HT1080 (cell line): ENCODE measurements at regions not wholly inside any gene's neighbourhood (a gene's known extent, or its start where the extent isn't known, plus 50 kb on each side); places are given as distances from the start of the nearest gene placed in this dataset.
"Not testable (repeated sequence)": the region's sequence is repeated elsewhere in the genome, so short reads cannot be mapped to it uniquely, and the experiment has no call there.

Experiments used
- DNase-seq: peaks from one replicate; pipeline ENCODE4 v3.0.0-alpha.2; 2015; ENCODE audit warnings: low read depth

DNA sequence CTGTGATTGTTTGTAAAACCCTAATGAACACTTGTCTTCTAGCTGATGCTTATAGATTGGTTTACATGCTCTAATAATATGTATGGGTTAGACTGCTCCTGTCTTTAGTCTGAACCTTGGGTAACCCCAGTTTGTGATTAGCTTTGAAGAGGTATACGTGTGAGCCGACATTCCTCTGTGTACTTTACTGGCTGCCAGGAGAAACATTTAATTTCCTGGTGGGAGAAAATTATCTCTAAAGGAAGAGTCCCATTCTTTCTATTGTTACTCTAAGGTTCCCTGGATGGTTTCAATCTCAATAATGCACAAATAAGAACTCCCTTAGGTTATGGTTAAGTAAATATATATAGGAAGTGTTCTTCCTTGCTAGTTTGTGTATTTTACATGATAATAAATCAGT is 143.6 kb upstream of the ZSWIM2 start:
- DNase-seq = no peak

DNA sequence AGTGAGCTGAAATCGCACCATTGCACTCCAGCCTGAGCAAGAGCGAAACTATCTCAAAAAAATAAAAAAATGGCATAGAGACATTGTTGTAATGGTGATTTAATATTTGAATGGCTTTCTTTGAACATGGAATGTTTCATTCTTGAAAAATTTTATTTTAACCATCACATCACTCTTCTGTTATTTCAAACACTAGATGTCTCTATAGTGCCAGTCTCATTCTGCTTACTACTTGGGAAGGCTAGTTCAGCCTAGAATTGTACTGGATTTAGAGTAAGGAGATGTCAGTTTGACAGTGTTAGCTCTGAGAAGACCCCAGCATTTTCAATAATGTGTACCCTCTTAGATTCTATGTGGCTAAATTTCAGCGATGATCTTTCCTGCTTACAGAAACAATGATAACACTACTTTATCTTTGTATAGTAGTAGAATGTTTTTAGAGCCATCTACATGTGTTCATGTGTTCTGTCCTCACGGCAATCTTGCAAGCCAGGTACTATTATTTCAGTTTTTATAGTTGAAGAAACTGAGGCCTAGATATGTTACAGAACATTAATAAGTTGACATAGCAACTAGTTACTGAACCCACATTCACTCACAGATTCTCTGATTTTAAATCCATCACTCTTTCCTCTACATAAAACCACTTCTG is 142.9 kb upstream of the ZSWIM2 start:
- no peak for DNase-seq

DNA sequence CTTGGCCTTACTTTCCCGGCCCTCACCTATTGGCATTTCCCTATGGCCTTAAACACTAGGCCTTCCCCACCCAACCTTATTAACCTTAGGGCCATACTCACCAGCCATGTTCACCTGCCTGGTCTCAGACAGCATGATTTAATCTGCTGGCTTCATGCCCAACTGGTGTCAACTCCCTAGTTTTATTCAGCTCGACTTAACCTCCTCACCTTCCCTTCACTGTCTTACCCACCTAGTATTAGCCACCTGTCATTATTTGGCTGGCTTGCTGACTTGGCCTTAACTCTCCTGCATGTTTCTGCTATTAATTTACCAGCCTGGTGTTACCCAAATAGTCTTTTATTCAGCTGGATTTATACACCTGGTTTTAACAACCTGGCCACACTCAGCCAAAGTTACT is 136.0 kb upstream of the ZSWIM2 start:
- DNase-seq = no peak

DNA sequence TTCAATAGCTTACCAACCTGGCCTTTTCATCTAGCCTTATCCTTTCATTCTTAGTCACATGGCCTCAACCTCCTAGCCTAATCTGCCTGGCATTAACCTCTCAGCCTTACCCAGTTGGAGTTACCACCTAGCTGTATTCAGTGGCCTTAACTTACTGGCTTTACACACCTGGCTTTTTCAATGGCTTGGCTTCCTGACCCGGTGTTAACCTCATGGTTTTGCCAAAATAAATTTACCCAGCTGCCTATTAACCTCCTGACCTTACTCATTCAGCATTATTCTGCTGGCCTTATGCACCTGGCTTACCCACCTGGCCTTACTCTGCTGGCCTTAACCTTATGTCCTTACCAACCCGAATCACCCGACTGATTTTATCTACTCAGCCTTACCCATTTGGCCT is 135.5 kb upstream of the ZSWIM2 start:
- DNase-seq = no peak

GRCh38 chr2:186980787-186981550 is 132.0 kb upstream of the ZSWIM2 start:
- no peak for DNase-seq

DNA sequence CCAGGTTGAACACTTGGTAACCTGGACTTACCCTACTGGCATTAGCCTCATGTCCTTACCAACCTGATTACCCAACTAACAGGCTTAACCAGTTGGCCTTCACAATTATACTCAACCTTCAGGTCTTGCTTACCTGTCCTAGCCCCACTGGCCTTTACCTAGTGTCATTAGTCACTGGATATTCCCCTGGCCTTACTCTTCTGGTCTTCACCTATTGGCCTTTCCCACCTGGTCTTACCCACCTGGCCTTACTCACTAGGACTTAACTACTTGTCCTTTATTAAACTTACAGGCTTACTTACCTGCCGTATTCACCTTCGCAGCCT is 131.1 kb upstream of the ZSWIM2 start:
- no peak for DNase-seq

DNA sequence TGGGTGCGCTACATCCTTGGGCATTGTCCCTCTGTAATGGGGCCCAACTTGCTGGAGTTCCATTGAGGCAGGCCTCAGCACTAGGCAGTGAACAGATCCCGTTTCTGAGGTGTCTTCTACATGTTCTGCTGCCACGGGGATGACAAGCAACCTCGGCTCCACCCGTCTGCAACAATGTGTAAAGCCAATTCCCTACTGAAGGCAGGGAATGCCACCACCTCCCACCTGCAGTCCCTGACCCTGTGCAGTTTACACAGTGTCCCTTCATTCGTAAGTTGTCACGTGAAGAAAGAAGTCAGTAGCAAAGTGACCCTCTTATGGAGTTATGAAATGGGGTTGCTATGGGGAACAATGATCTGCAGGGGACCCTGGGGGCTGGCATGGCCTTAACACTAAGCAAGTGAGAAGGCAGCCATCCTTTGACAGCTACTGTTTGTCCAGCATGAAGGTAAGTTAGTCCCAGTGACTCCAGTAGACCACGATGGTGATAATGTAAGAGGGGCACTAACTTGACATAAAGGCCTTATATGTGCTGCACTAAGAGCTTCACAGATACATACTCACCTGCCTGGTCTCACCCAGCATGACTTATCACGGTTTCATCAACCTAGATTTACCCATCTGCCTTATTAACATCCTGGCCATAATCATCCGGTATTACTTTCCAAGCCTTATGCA is 130.6 kb upstream of the ZSWIM2 start:
- no peak for DNase-seq

GRCh38 chr2:186977433-186978045 is 128.6 kb upstream of the ZSWIM2 start:
- no peak for DNase-seq

DNA sequence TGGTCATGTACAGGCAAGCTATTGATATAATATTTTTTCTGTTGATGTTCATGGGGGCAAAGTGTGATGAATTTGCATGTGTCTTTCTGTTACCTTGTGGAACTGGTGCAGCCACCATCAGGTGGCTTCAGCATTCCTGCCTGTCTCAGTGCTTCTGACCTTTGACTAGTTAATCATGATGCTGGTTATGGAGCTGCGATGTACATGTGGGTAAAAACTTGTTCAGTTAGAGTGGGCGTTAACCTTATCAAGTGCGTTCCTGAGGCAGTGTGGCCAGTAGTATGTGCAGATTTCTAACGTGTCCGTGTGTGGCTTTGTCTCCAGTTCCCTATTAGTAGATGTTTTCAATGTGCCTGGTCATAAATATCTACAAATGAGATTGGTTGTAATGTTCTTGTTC is 127.4 kb upstream of the ZSWIM2 start:
- no peak for DNase-seq

DNA sequence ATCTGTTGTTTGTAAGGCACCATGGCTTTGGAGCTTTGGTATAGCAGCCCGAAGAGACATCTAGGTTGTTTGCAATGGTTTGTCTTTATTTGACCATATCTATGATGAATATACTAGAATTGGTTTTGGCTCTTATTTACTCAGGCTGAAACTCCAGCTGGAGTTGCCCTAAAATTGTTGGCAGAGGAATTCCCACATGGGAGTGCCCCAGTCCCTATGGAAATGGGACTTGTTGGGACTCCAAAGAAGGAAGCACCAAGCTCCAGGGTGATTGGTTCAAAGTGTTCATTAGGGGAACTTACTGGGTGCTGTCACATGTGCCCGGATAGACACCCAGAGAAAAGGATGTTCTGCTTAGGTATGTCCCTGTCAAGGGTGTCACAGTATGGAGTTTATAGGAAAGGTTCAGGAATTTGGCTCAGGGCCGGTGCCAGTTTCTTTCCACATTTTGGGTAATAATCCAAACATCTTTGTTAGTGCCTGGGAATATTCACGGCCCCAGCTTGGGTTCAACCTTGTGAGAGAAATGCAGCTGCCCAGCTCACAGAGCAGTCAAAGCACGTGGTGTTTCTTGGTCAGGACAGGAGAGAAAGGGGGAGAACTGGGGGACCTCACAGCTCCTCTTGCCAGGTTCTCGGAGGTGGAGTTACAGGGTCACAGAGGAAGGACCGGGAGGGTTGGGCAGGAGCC is 123.5 kb upstream of the ZSWIM2 start:
- no peak for DNase-seq

GRCh38 chr2:186968277-186968676 is 119.3 kb upstream of the ZSWIM2 start:
- DNase-seq = no peak

GRCh38 chr2:186966015-186966414 is 117.0 kb upstream of the ZSWIM2 start:
- no peak for DNase-seq

DNA sequence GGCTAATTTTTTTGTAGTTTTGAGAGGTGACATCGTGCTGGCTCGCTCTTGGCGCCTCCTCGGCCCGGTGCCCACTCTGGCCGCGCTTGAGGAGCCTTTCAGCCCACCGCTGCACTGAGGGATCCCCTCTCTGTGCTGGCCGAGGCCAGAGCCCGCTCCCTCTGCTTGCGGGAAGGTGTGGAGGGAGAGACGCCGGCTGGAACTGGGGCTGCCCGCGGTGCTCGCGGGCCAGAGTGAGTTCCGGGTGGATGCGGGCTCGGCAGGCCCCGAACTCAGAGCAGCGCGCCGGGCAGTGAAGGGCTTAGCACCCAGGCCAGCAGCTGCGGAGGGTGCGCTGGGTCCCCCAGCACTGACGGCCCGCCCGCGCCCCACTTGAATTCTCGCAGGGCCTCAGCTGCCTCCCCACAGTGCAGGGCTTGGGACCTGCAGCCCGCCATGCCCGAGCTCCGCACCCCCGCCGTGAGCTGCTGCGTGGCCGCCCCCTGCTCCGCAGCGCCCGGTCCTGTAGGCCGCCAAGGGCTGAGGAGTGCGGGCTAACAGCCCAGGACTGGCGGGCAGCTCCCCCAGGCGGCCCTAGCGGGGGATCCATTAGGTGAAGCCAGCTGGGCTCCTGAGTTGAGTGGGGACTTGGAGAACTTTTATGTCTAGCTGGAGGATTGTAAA is 113.2 kb upstream of the ZSWIM2 start:
- DNase-seq = no peak

GRCh38 chr2:186960241-186960640 is 111.3 kb upstream of the ZSWIM2 start:
- not testable (repeated sequence) for DNase-seq

DNA sequence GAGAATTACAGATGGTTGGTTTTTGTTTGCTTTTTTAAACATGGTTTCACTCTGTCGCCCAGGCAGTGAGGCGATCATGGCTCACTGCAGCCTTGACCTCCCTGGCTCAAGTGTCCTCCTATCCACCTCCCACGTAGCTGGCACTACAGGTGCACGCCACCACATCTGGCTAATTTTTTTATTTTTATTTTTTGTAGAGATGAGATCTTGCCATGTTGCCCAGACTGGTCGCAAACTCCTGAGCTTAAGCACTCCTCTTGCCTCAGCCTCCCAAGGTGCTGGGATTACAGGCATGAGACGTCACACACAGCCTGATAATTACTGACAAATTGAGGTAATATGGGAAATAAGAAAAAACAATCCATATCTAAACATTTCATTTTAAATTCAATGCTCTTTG is 110.5 kb upstream of the ZSWIM2 start:
- no peak for DNase-seq

DNA sequence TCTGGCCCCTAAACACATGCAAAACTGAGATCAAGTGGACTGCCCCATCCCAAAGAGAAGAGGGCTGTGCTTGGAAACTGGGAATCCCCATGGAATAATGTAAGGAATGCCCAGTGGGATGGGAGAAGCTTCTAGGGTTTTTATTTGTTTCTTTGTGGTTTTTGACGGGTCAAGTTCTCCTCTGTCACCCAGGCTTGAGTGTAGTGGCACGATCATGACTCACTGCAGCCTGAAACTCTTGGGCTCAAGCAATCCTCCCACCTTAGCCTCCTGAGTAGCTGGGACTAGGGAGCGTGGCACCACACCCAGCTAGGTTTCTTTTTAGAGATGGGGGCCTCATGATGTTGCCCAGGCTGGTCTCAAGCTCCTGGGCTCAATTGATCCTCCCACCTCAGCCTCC is 101.7 kb upstream of the ZSWIM2 start:
- peak; percentile 82 for DNase-seq

DNA sequence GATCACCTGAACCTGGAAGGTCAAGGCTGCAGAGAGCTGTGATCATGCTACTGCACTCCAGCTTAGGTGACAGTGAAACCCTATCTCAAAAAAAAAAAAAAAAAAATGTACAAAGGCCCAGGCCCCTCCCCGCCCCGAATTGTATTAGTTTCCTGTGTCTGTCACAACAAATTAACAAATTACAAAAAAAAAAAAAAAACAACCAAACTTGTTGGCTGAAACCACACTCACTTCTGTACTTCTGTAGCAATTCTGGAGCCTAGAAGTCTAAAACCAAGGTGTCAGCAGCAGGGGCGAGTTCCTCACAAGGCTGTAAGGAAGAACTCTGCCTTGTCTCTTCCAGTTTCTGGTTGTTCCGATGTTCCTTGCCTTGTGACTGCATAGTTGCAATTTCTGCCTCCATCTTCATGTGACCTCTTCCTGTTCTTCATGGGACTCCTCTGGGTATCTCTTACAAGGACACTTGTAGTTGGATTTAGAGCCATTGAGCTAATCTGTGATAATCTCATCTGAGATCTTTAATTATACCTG is 100.8 kb upstream of the ZSWIM2 start:
- no peak for DNase-seq

- no peak for DNase-seq
These were observed 98.5 kb upstream of the ZSWIM2 start for GRCh38 chr2:186947516-186947915.

GRCh38 chr2:186946896-186947467 is 98.0 kb upstream of the ZSWIM2 start:
- no peak for DNase-seq

DNA sequence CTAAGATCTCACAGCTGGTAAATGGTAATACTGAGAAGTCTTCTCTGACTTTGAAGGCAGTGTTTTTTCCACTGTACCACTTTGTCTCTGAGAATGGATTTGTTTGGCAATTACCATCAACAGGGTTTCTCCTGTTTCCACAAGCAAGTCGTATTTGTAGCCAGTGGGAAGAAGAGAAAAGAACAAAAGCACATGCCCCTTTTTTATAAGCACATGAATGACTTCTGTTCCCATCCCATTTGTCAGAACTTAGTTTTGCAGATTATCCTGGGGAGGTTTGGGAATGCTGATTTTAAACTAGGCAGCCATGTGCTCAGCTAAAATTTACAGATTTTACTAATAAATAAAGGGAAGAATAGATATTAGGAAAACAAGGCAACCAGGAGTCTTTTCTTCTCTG is 92.9 kb upstream of the ZSWIM2 start:
- no peak for DNase-seq

GRCh38 chr2:186940463-186940862 is 91.5 kb upstream of the ZSWIM2 start:
- no peak for DNase-seq
